ENCODE measurements at regions not wholly inside any gene's neighbourhood (a gene's known extent, or its start where the extent isn't known, plus 50 kb on each side); places are given as distances from the start of the nearest gene placed in this dataset.

DNA sequence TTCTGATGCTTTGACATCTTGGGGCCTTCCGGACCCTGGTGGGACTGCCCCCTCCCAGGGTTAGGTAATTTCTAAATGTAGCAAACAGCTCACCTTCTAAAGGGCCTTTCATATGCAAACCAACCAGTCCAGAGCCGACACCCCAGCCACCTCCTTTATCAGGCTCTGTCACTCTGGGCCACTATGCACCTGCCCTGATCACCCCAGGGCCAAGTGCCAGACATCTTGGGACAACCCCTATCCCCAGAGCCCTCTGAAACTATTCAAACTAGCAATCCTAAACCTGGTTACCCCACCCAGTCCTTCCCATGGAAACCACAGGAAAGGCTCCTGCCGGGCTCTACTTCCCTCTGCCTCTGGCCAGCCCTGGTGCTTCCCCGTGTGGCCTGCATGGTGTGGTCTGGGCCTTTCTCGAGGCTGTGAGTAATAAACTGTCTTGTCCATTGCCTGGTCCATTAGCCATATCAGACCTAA, 91.2 kb upstream of the TNRC6C start:
- TF ChIP-seq CTCF (IDR thresholded peaks at IDR 0.05) (no peak), ZFX (IDR thresholded peaks at IDR 0.05; ENCODE audit: borderline replicate concordance) (no peak)

All from 22Rv1 (cell line).